ENCODE measurements at regions not wholly inside any gene's neighbourhood (a gene's known extent, or its start where the extent isn't known, plus 50 kb on each side); places are given as distances from the start of the nearest gene placed in this dataset.
"Not testable (repeated sequence)": the region's sequence is repeated elsewhere in the genome, so short reads cannot be mapped to it uniquely, and the experiment has no call there.

GRCh38 chr18:14415399-14415798 is 128.0 kb downstream of the POTEC start:
- not testable (repeated sequence) for H3K4me1 ChIP-seq (ENCODE audit: control insufficient read depth, insufficient read depth, low read length); H3K9me3 ChIP-seq (ENCODE audit: control insufficient read depth, low read length); H3K36me3 ChIP-seq (ENCODE audit: control insufficient read depth, insufficient read depth, low read length, severe bottlenecking); H3K27me3 ChIP-seq (replicated peaks; ENCODE audit: control insufficient read depth, insufficient read depth, low read length); DNase-seq (ENCODE audit: low read depth); H3K4me3 ChIP-seq (ENCODE audit: low read length); H3K9ac ChIP-seq (ENCODE audit: low read length)

DNA sequence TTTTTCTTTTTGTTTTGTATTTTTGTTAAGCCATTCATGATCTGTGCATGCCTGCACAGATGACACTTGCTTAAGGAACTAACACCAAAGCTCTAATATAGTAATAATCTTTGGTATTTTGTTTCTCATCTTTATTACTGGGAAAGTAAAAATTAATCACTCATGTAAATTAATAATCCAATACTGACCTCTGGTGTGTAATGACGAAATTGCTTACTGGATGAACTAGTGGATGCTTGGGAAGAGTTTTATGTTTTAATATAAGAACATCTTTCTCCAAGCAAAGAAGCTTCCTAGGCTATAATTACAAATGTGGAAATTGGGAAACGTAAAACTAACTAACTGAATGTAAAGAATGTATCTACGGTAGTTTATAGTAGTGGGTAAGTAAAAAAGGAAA is 147.9 kb downstream of the POTEC start:
- not testable (repeated sequence) for DNase-seq (ENCODE audit: low read depth); H3K36me3 ChIP-seq (ENCODE audit: control insufficient read depth, insufficient read depth, low read length, severe bottlenecking)

DNA sequence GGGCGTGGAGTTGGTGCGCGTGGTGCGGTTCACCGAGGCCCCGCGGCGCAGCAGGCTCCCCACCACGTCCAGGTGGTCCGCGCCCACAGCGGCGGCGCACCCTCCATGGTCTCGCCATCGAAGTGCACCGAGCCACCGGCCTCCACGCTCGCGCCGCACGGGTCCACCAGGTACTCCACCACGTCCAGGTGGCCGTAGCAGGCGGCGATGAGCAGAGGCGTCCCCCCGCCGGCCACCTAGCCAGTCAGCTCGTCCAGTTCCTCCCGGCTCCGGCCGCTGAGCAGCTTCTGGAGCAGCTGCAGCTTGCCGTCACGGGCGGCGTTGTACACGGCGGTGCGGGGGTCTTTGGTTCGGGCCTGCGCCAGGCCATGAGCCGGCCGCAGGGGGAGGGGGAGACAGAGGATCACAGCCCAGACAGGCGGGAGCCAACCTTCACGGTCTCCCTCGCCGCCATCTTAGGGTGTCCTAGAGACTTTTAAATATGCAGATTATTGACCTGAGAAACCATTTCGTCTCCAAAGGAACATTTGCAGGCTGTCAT is 149.8 kb downstream of the POTEC start:
- not testable (repeated sequence) for H3K9me3 ChIP-seq (ENCODE audit: control insufficient read depth, low read length); H3K4me3 ChIP-seq (ENCODE audit: low read length); H3K27me3 ChIP-seq (replicated peaks; ENCODE audit: control insufficient read depth, insufficient read depth, low read length); H3K4me1 ChIP-seq (ENCODE audit: control insufficient read depth, insufficient read depth, low read length); H3K9ac ChIP-seq (ENCODE audit: low read length); H3K36me3 ChIP-seq (ENCODE audit: control insufficient read depth, insufficient read depth, low read length, severe bottlenecking); DNase-seq (ENCODE audit: low read depth)

More for the DNA sequence above, 147.9 kb downstream of the POTEC start:
- not testable (repeated sequence) for H3K4me1 ChIP-seq (ENCODE audit: control insufficient read depth, insufficient read depth, low read length); H3K27me3 ChIP-seq (replicated peaks; ENCODE audit: control insufficient read depth, insufficient read depth, low read length); H3K9me3 ChIP-seq (ENCODE audit: control insufficient read depth, low read length); H3K9ac ChIP-seq (ENCODE audit: low read length); H3K4me3 ChIP-seq (ENCODE audit: low read length)

DNA sequence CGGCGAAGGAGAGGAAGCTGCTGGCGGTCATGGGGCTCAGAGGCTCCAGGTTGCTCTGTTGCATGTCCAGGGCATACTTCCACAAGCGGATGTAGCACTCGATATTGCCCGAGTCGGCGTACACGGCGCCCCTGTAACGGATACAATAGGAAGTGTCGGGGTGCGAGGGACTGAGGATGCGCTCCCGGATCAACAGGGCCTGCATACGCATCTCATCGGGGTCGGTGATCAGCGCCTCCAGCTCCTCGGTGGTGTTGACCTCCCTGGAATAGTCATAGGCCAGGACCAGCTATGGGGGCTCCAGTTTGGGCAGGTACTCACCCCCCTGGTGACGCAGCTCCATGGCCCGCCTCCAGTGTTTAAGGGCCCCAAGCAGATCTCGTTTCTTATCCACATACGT is 150.8 kb downstream of the POTEC start:
- H3K27me3 ChIP-seq (replicated peaks; ENCODE audit: control insufficient read depth, insufficient read depth, low read length); H3K4me3 ChIP-seq (ENCODE audit: low read length); H3K4me1 ChIP-seq (ENCODE audit: control insufficient read depth, insufficient read depth, low read length); H3K9ac ChIP-seq (ENCODE audit: low read length); DNase-seq (ENCODE audit: low read depth); H3K9me3 ChIP-seq (ENCODE audit: control insufficient read depth, low read length); H3K36me3 ChIP-seq (ENCODE audit: control insufficient read depth, insufficient read depth, low read length, severe bottlenecking): not testable (repeated sequence)

GRCh38 chr18:14384961-14385360 is 158.4 kb downstream of the POTEC start:
- H3K9ac ChIP-seq (ENCODE audit: low read length); H3K36me3 ChIP-seq (ENCODE audit: control insufficient read depth, insufficient read depth, low read length, severe bottlenecking); DNase-seq (ENCODE audit: low read depth); H3K9me3 ChIP-seq (ENCODE audit: control insufficient read depth, low read length); H3K4me3 ChIP-seq (ENCODE audit: low read length); H3K27me3 ChIP-seq (replicated peaks; ENCODE audit: control insufficient read depth, insufficient read depth, low read length); H3K4me1 ChIP-seq (ENCODE audit: control insufficient read depth, insufficient read depth, low read length): not testable (repeated sequence)

DNA sequence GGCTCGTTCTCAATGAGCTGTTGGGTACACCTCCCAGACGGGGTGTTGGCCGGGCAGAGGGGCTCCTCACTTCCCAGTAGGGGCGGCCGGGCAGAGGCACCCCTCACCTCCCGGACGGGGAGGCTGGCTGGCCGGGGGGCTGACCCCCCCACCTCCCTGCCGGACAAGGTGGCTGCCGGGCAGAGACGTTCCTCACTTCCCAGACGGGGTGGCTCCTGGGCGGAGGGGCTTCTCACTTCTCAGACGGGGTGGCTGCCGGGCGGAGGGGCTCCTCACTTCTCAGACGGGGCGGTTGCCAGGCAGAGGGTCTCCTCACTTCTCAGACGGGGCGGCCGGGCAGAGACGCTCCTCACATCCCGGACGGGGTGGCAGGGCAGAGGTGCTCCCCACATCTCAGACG is 160.7 kb downstream of the POTEC start:
- H3K4me3 ChIP-seq (ENCODE audit: low read length); H3K27me3 ChIP-seq (replicated peaks; ENCODE audit: control insufficient read depth, insufficient read depth, low read length); H3K9ac ChIP-seq (ENCODE audit: low read length); H3K36me3 ChIP-seq (ENCODE audit: control insufficient read depth, insufficient read depth, low read length, severe bottlenecking); H3K9me3 ChIP-seq (ENCODE audit: control insufficient read depth, low read length); H3K4me1 ChIP-seq (ENCODE audit: control insufficient read depth, insufficient read depth, low read length); DNase-seq (ENCODE audit: low read depth): not testable (repeated sequence)

GRCh38 chr18:14379489-14379888 is 163.9 kb downstream of the POTEC start:
- H3K27me3 ChIP-seq (replicated peaks; ENCODE audit: control insufficient read depth, insufficient read depth, low read length); H3K4me3 ChIP-seq (ENCODE audit: low read length); H3K4me1 ChIP-seq (ENCODE audit: control insufficient read depth, insufficient read depth, low read length); H3K9me3 ChIP-seq (ENCODE audit: control insufficient read depth, low read length); H3K9ac ChIP-seq (ENCODE audit: low read length); H3K36me3 ChIP-seq (ENCODE audit: control insufficient read depth, insufficient read depth, low read length, severe bottlenecking); DNase-seq (ENCODE audit: low read depth): not testable (repeated sequence)

DNA sequence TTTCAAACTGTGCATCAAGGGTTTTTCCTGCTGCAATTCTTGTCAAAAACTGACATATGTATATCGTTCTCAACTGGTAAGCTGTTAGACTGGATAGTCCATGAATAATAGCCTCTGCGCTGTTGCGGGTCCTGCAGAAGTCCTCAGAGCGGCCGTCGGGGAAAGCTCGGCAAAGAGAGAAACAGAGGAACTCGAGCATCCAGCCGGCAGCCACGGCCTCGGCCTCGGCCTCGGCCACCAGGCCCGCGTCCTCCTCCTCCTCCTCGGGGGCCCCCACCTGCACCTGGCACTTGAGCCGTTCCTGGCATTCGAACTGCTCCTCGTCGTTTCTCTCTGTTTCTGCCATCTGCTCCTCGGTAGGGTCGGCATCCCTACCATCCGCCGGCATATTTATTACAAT is 165.0 kb downstream of the POTEC start:
- H3K4me1 ChIP-seq (ENCODE audit: control insufficient read depth, insufficient read depth, low read length); H3K9ac ChIP-seq (ENCODE audit: low read length); H3K4me3 ChIP-seq (ENCODE audit: low read length); H3K9me3 ChIP-seq (ENCODE audit: control insufficient read depth, low read length); DNase-seq (ENCODE audit: low read depth); H3K27me3 ChIP-seq (replicated peaks; ENCODE audit: control insufficient read depth, insufficient read depth, low read length); H3K36me3 ChIP-seq (ENCODE audit: control insufficient read depth, insufficient read depth, low read length, severe bottlenecking): not testable (repeated sequence)

DNA sequence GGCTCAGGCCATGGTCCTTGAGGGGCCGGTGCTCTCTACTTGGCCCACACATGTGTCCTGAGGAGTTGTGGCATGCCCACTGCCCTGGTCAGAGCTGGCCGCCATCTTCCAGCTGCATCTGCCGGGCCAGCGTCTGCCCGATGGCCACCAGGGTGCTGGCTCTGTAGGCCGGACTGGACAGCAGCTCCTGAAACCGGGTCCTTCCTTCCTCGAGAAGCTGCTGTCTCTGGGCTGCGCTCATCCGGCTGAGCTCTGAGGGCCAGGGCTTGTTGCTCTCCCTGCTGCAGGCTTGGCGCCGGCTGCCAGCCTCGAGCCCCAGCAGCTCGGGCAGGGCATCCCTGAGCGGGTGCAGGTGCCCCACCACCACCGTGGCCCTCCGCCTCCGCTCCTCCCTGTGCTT is 182.1 kb downstream of the POTEC start:
- not testable (repeated sequence) for H3K27me3 ChIP-seq (replicated peaks; ENCODE audit: control insufficient read depth, insufficient read depth, low read length); DNase-seq (ENCODE audit: low read depth); H3K4me1 ChIP-seq (ENCODE audit: control insufficient read depth, insufficient read depth, low read length); H3K36me3 ChIP-seq (ENCODE audit: control insufficient read depth, insufficient read depth, low read length, severe bottlenecking); H3K9me3 ChIP-seq (ENCODE audit: control insufficient read depth, low read length); H3K4me3 ChIP-seq (ENCODE audit: low read length); H3K9ac ChIP-seq (ENCODE audit: low read length)

DNA sequence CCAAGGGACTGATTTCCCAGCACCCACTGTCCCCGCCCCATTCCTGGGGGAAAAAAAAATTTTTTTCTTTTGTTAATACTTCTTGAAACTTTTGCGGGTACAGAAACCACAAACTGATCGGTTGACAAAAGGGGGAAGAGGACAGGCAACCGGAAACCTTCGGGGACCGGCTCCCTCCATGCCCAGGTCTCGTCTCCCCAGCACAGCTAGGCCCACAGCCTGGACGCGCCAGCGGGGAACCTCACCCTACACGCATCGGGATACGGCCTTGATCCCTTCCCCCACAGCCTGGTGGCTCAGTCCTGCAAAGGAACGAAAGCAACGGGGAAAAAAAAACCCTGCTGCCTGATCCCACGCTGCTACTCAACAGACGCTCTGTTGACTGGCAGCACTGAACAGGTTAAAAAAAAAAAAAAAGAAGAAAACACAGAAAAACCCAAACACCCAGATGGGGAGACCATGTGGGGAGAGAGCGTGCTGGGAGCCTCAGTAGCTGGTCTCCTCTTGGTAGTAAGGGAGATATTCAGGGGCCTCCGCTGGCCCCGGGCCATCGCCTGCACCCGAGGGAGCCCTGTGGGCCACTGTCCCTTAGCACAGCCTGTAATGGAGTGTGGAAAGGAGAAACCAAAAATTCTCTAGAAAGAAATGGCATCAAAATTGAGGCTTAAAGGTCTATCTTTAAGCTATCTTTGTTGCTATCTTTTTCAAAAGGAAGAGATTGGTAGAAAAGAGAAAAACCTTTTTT is 185.7 kb downstream of the POTEC start:
- not testable (repeated sequence) for H3K27me3 ChIP-seq (replicated peaks; ENCODE audit: control insufficient read depth, insufficient read depth, low read length); H3K4me3 ChIP-seq (ENCODE audit: low read length); H3K4me1 ChIP-seq (ENCODE audit: control insufficient read depth, insufficient read depth, low read length); H3K36me3 ChIP-seq (ENCODE audit: control insufficient read depth, insufficient read depth, low read length, severe bottlenecking); H3K9me3 ChIP-seq (ENCODE audit: control insufficient read depth, low read length); DNase-seq (ENCODE audit: low read depth); H3K9ac ChIP-seq (ENCODE audit: low read length)

DNA sequence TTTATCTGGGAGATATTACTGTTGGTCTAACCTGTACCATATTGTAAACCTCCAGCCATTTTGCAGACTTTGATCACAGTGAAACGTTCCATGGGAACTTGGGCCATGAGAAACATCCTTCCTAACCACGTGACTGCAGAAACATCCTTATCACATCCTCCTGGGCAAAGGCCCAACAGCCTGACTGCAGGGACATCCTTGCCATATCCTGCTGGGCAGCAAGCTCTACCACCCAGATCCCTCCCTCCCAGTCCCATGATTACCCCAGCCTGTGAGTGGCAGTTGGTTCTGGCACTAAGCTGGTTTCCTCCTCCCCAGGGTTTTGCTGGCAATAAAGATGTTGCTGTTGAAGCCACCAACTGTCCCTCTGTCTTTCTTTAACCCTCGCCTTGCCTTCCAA is 201.2 kb downstream of the POTEC start:
- H3K27me3 ChIP-seq (replicated peaks; ENCODE audit: control insufficient read depth, insufficient read depth, low read length); H3K9me3 ChIP-seq (ENCODE audit: control insufficient read depth, low read length); H3K4me3 ChIP-seq (ENCODE audit: low read length); DNase-seq (ENCODE audit: low read depth); H3K4me1 ChIP-seq (ENCODE audit: control insufficient read depth, insufficient read depth, low read length); H3K36me3 ChIP-seq (ENCODE audit: control insufficient read depth, insufficient read depth, low read length, severe bottlenecking); H3K9ac ChIP-seq (ENCODE audit: low read length): not testable (repeated sequence)

DNA sequence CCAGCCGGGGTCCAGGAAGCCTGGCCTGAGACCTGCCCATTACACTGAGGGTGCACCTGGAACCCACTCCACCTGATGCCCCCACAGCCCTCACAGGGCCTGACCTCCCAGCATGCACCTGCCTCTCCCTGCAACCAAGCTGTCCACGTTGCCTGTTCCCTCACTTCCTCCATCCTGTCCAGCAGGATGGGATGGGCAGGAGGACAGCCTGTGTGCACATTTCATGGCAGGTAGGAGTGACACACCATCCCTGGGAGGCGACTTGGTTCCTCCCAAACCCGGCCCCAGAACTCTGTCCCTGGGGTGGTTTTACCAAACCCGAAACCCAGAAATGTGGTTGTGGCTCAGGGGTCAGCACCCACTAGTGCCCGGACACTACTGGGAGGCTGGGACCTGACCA is 203.8 kb upstream of the ZNF519 start:
- not testable (repeated sequence) for H3K4me1 ChIP-seq (ENCODE audit: control insufficient read depth, insufficient read depth, low read length)

More for the DNA sequence above, 203.8 kb upstream of the ZNF519 start:
- not testable (repeated sequence) for DNase-seq (ENCODE audit: low read depth); H3K9ac ChIP-seq (ENCODE audit: low read length); H3K27me3 ChIP-seq (replicated peaks; ENCODE audit: control insufficient read depth, insufficient read depth, low read length); H3K9me3 ChIP-seq (ENCODE audit: control insufficient read depth, low read length); H3K36me3 ChIP-seq (ENCODE audit: control insufficient read depth, insufficient read depth, low read length, severe bottlenecking); H3K4me3 ChIP-seq (ENCODE audit: low read length)

Data from adipocyte (in vitro differentiated cells).